ENCODE measurements at regions not wholly inside any gene's neighbourhood (a gene's known extent, or its start where the extent isn't known, plus 50 kb on each side); places are given as distances from the start of the nearest gene placed in this dataset.

DNA sequence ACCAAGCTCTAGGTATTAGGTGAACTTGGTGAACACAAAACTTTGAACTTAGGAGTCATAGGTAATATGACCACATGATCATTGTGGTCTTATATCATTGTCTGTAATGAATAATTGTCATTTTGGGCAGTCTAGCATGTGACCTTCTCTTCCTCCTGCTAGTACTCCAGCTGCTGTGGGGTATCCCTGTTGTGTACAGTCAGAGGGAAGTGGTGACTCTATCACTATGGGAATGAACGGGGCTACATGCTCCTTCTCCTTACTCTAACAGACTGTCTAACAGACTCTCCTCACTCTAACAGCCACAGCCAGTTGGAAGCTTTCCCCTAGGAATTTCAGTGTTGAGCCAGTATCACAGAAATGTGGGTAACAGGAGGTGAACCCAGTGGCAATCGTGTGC is 68.2 kb upstream of the NEDD4L start:
- intact Hi-C loops (cut with micrococcal nuclease) (loop anchor here (10.0 kb wide), 1 partner anchor 61 kb away; no protein-coding TSS in a partner anchor), dilution Hi-C loops (cut with MboI; ENCODE audit: extremely low pct_ligation_motif_present, low sequenced_read_pairs) (no loop called here)
- TF ChIP-seq, protein P1, sequence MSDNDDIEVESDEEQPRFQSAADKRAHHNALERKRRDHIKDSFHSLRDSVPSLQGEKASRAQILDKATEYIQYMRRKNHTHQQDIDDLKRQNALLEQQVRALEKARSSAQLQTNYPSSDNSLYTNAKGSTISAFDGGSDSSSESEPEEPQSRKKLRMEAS (IDR thresholded peaks at IDR 0.05; ENCODE audit: insufficient read depth, insufficient read length), result no peak
- TF ChIP-seq, protein P2, sequence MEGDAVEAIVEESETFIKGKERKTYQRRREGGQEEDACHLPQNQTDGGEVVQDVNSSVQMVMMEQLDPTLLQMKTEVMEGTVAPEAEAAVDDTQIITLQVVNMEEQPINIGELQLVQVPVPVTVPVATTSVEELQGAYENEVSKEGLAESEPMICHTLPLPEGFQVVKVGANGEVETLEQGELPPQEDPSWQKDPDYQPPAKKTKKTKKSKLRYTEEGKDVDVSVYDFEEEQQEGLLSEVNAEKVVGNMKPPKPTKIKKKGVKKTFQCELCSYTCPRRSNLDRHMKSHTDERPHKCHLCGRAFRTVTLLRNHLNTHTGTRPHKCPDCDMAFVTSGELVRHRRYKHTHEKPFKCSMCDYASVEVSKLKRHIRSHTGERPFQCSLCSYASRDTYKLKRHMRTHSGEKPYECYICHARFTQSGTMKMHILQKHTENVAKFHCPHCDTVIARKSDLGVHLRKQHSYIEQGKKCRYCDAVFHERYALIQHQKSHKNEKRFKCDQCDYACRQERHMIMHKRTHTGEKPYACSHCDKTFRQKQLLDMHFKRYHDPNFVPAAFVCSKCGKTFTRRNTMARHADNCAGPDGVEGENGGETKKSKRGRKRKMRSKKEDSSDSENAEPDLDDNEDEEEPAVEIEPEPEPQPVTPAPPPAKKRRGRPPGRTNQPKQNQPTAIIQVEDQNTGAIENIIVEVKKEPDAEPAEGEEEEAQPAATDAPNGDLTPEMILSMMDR (IDR thresholded peaks at IDR 0.05; ENCODE audit: extremely low read depth in 1 of 2, insufficient read depth in 1 of 2, low read depth in 1 of 2, low read length in 2 of 2), result no peak
- TF ChIP-seq POLR2A (IDR thresholded peaks at IDR 0.05; ENCODE audit: low read depth, low read length) (no peak), POLR2AphosphoS5 (IDR thresholded peaks at IDR 0.05; ENCODE audit: insufficient read depth, low read depth, low read length) (no peak), JUN (IDR thresholded peaks at IDR 0.05; ENCODE audit: borderline replicate concordance, insufficient read depth, insufficient read length, low read depth) (no peak), FOS (IDR thresholded peaks at IDR 0.05; ENCODE audit: borderline replicate concordance, insufficient read depth, low read length) (no peak), EZH2 (IDR thresholded peaks at IDR 0.05; ENCODE audit: borderline replicate concordance, low read depth, low read length, severe bottlenecking) (no peak), MYC (IDR thresholded peaks at IDR 0.05; ENCODE audit: low read depth, low read length) (no peak), GATA2 (IDR thresholded peaks at IDR 0.05; ENCODE audit: insufficient read depth, insufficient read length, low read depth, low read length) (no peak)
- Histone ChIP-seq H4K20me1 (replicated peaks; ENCODE audit: control insufficient read depth, extremely low read depth, insufficient read depth, low read length) (no peaks in the 10 kb centered on the region), H2AFZ (ENCODE audit: low read depth, low read length) (no peak overlapping the region), H3K4me2 (ENCODE audit: insufficient read depth, low read length) (no peak overlapping the region), H3K9ac (replicated peaks; ENCODE audit: extremely low read depth, insufficient read depth, low read length) (no peak overlapping the region), H3K9me3 (replicated peaks; ENCODE audit: control insufficient read depth, insufficient read depth, low read length) (no peaks in the 10 kb centered on the region), H3K4me3 (replicated peaks in 1 of 3; ENCODE audit: insufficient read depth in 1 of 3, low read depth in 1 of 3, low read length in 3 of 3) (no peak overlapping the region), H3K36me3 (ENCODE audit: control insufficient read depth in 2 of 2, extremely low read depth in 1 of 2, insufficient read depth in 2 of 2, low read length in 2 of 2) (no peaks in the 10 kb centered on the region), H3K79me2 (ENCODE audit: control insufficient read depth, insufficient read depth, low read length) (no peaks in the 10 kb centered on the region), H3K27me3 (ENCODE audit: control insufficient read depth in 2 of 2, insufficient read depth in 2 of 2, low read length in 2 of 2) (peaks cover 11 to 18% of the 10 kb centered on the region in 2 experiments), H3K9me1 (replicated peaks; ENCODE audit: control insufficient read depth, extremely low read depth, insufficient read depth, low read length) (no peaks in the 10 kb centered on the region), H3K4me1 (ENCODE audit: control insufficient read depth, extremely low read depth, insufficient read depth, low read length) (no peaks in the 10 kb centered on the region), H3K27ac (ENCODE audit: insufficient read depth, low read depth, low read length) (no peak overlapping the region)
- FAIRE-seq (no peak), DNase-seq (ENCODE audit: low read depth, low spot score) (no peak)
- CTCF ChIA-PET, result interaction anchor here (0.8 to 1.5 kb wide), 5 partner anchors 13 to 146 kb away, joined by 3 to 6 read pairs (median 3); no protein-coding TSS in a partner anchor
- POLR2A ChIA-PET, result no interaction called here
- no TSS peak for BruUV-seq (replicated peaks)

Measured in endothelial cell of umbilical vein (primary cell).